ENCODE measurements at regions not wholly inside any gene's neighbourhood (a gene's known extent, or its start where the extent isn't known, plus 50 kb on each side); places are given as distances from the start of the nearest gene placed in this dataset.

GRCh38 chr5:164224236-164224635 is 718.8 kb downstream of the MAT2B start:
- TF ChIP-seq POLR2AphosphoS5 (IDR thresholded peaks at IDR 0.05; ENCODE audit: borderline replicate concordance, low read depth, low read length) (no peak), EZH2 (IDR thresholded peaks at IDR 0.05) (no peak)
